ENCODE measurements at regions not wholly inside any gene's neighbourhood (a gene's known extent, or its start where the extent isn't known, plus 50 kb on each side); places are given as distances from the start of the nearest gene placed in this dataset.

DNA sequence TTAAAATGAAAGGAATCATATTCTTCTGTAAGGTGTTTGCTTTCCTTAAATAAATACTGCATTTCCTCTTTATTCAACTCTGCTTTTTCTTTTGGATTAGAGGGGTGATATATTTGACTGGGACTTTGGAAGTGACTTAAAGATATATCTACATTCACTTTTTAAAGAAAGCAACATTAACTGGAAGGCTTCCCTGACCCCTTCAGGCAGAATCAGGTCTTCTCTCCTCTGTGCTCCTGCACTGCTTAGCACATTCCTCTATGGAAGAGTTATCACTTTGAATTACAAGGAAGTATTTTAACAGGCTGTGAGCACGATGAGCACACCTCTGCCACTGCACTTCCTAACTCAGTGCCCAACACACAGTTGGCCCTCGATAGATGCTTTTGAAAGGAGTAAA is 59.2 kb upstream of the POU3F2 start:
- Histone ChIP-seq H3K4me3 (ENCODE audit: low read length) (no peak overlapping the region), H3K4me1 (ENCODE audit: control insufficient read depth, low read depth, low read length) (peaks cover 8% of the 10 kb centered on the region), H3K9me3 (ENCODE audit: control insufficient read depth, low read depth, low read length) (no peaks in the 10 kb centered on the region), H3K36me3 (ENCODE audit: control insufficient read depth, low read depth, low read length) (no peaks in the 10 kb centered on the region), H3K27me3 (ENCODE audit: control insufficient read depth, insufficient read depth, low read length) (no peaks in the 10 kb centered on the region), H3K27ac (ENCODE audit: low read length) (no peak overlapping the region), H3K9ac (ENCODE audit: low read length) (no peak overlapping the region)

DNA sequence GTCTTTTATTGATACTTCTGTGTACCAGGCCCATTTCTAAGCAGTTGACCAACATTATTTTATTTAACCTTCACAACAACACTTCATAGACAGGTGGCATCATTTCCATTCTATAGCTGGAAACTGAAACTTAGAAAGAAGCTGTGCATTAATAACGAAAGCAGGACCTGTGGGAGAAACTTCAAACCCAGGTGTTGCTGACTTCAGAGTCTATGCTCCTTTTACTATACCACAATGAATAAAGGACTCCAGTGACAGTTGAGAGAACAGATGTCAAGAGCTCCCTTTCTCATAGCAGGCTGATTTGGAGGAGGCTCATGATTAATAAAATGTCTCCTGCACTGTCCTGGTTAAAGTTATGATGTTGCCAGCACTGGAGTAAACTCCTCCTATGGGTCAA is 56.6 kb upstream of the POU3F2 start:
- no peaks in the 10 kb centered on the region for H3K9me3 ChIP-seq (ENCODE audit: control insufficient read depth, low read depth, low read length)
- no peak overlapping the region for H3K4me3 ChIP-seq (ENCODE audit: low read length)
- H3K36me3 ChIP-seq (ENCODE audit: control insufficient read depth, low read depth, low read length): no peaks in the 10 kb centered on the region
- H3K27me3 ChIP-seq (ENCODE audit: control insufficient read depth, insufficient read depth, low read length): no peaks in the 10 kb centered on the region
- no peak overlapping the region for H3K9ac ChIP-seq (ENCODE audit: low read length)
- H3K4me1 ChIP-seq (ENCODE audit: control insufficient read depth, low read depth, low read length): peaks cover 8% of the 10 kb centered on the region
- no peak overlapping the region for H3K27ac ChIP-seq (ENCODE audit: low read length)

DNA sequence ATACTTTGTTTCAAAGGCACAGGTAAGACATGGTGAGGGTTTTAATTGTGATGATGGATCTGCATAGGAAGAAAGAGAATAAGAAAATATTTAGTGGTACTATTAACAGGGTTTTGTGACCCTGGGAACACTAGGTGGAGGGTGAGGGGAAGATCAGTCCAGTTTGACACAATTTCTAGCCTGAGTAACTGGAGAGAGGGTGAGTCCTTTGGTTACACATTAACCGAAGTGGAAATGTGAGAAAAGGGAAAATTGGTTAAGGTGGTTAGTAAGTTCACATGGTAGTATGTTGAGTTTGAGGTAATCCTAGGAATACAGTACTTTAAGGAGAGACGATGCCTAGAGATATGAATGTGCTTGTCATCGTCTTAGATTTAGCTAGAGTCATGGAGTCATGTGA is 54.8 kb upstream of the POU3F2 start:
- Histone ChIP-seq H3K36me3 (ENCODE audit: control insufficient read depth, low read depth, low read length) (no peaks in the 10 kb centered on the region), H3K9me3 (ENCODE audit: control insufficient read depth, low read depth, low read length) (no peaks in the 10 kb centered on the region), H3K9ac (ENCODE audit: low read length) (no peak overlapping the region), H3K27ac (ENCODE audit: low read length) (no peak overlapping the region), H3K27me3 (ENCODE audit: control insufficient read depth, insufficient read depth, low read length) (no peaks in the 10 kb centered on the region), H3K4me1 (ENCODE audit: control insufficient read depth, low read depth, low read length) (peaks cover 8% of the 10 kb centered on the region), H3K4me3 (ENCODE audit: low read length) (no peak overlapping the region)

DNA sequence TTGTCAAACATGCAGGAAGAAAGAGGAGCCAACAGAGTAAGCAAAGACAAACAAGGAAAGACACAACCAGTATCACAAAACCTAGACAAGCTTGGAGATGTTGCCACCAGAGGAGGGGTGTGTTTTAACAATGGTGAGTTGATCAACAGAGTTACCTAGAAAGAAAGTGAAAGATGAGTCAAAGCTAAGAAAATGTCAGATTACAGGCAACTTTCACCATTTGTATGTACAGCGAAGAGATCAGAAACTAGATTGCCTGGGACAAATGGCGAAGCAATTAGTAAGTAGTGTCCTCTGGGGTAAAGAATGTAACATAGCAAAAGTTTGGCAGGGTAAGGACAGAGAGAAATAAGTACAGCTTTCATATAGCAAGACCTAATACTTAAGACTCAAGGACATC is 51.6 kb upstream of the POU3F2 start:
- Histone ChIP-seq H3K27me3 (ENCODE audit: control insufficient read depth, insufficient read depth, low read length) (no peaks in the 10 kb centered on the region), H3K27ac (ENCODE audit: low read length) (no peak overlapping the region), H3K36me3 (ENCODE audit: control insufficient read depth, low read depth, low read length) (no peaks in the 10 kb centered on the region), H3K9ac (ENCODE audit: low read length) (no peak overlapping the region), H3K4me1 (ENCODE audit: control insufficient read depth, low read depth, low read length) (peaks cover 3% of the 10 kb centered on the region), H3K9me3 (ENCODE audit: control insufficient read depth, low read depth, low read length) (no peaks in the 10 kb centered on the region), H3K4me3 (ENCODE audit: low read length) (no peak overlapping the region)

DNA sequence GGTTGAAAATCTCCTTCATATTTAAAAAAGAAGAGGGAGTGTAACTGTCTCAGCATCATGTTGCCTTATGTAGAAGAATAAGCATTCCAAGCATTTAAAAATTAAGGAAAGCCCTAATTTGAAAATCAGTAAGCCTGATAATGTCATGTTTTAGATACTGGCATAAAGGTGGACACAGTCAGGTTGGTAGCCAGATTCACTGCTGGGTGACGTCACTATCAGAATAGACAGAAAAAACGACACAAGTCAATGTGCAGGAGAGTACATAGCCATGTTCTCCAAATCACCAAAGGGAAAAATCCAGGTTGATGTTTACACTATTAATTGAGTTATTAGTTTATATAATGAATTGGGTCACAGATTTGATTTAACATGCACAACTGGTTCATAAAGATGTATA is 50.8 kb upstream of the POU3F2 start:
- H3K36me3 ChIP-seq (ENCODE audit: control insufficient read depth, low read depth, low read length): no peaks in the 10 kb centered on the region
- no peak overlapping the region for H3K9ac ChIP-seq (ENCODE audit: low read length)
- peaks cover 4% of the 10 kb centered on the region for H3K27me3 ChIP-seq (ENCODE audit: control insufficient read depth, insufficient read depth, low read length)
- H3K9me3 ChIP-seq (ENCODE audit: control insufficient read depth, low read depth, low read length): no peaks in the 10 kb centered on the region
- H3K4me3 ChIP-seq (ENCODE audit: low read length): no peak overlapping the region
- H3K4me1 ChIP-seq (ENCODE audit: control insufficient read depth, low read depth, low read length): peaks cover 11% of the 10 kb centered on the region
- H3K27ac ChIP-seq (ENCODE audit: low read length): no peak overlapping the region

Data from iPS-18a (cell line).